H9 (cell line): ENCODE measurements at regions not wholly inside any gene's neighbourhood (a gene's known extent, or its start where the extent isn't known, plus 50 kb on each side); places are given as distances from the start of the nearest gene placed in this dataset.
A peak's percentile ranks its signal among the peaks of the same experiment; 100 is the strongest.

Experiments used
- DNase-seq: peaks from one replicate; pipeline ENCODE4 v3.0.0-alpha.2; 2017
- H2AFZ ChIP-seq: one replicate; pipeline ENCODE4 v1.6.1; 2013; ENCODE audit warnings: mild to moderate bottlenecking, low read length, control low read depth, moderate library complexity
- H2AK5ac ChIP-seq: 2 replicates; pipeline ENCODE4 v1.6.1; 2013; ENCODE audit warnings: low read length, control low read depth, mixed read lengths; ENCODE audit not compliant: insufficient read length
- H2BK120ac ChIP-seq: one replicate; pipeline ENCODE4 v1.6.1; 2013; ENCODE audit warnings: low read depth, mild to moderate bottlenecking, low read length, control low read depth, inconsistent platforms; ENCODE audit not compliant: poor library complexity, severe bottlenecking
- H2BK12ac ChIP-seq: 2 replicates; pipeline ENCODE4 v1.6.1; 2013; ENCODE audit warnings: low read length, control low read depth, mixed read lengths, low read depth; ENCODE audit not compliant: insufficient read length
- H2BK15ac ChIP-seq: 2 replicates; pipeline ENCODE4 v1.6.1; 2013; ENCODE audit warnings: low read depth, low read length, control low read depth
- H2BK20ac ChIP-seq: one replicate; pipeline ENCODE4 v1.6.1; 2013; ENCODE audit warnings: low read depth, mild to moderate bottlenecking, low read length, control low read depth, inconsistent platforms; ENCODE audit not compliant: poor library complexity, severe bottlenecking
- H2BK5ac ChIP-seq: 2 replicates; pipeline ENCODE4 v1.6.1; 2013; ENCODE audit warnings: low read length, control low read depth, mixed read lengths; ENCODE audit not compliant: insufficient read length
- H3K14ac ChIP-seq: 2 replicates; pipeline ENCODE4 v1.6.1; 2013; ENCODE audit warnings: low read length, control low read depth; ENCODE audit not compliant: insufficient read depth
- H3K18ac ChIP-seq: 2 replicates; pipeline ENCODE4 v1.6.1; 2013; ENCODE audit warnings: low read depth, mild to moderate bottlenecking, mixed read lengths, low read length, control low read depth; ENCODE audit not compliant: insufficient read length
- H3K23ac ChIP-seq: 2 replicates; pipeline ENCODE4 v1.6.1; 2013; ENCODE audit warnings: low read length, control low read depth, mixed read lengths, low read depth; ENCODE audit not compliant: insufficient read length
- H3K23me2 ChIP-seq: 2 replicates; pipeline ENCODE4 v1.6.1; 2013; ENCODE audit warnings: low read depth, mild to moderate bottlenecking, mixed read lengths, low read length, control low read depth; ENCODE audit not compliant: insufficient read length, poor library complexity, severe bottlenecking
- H3K27ac ChIP-seq: 2 replicates; pipeline ENCODE4 v1.5.1; 2013; ENCODE audit warnings: low read length, control low read depth, mixed read lengths, low read depth; ENCODE audit not compliant: insufficient read length
- H3K27me3 ChIP-seq: 2 replicates; pipeline ENCODE4 v1.6.1; 2013; ENCODE audit warnings: low read length, control low read depth, inconsistent platforms; ENCODE audit not compliant: insufficient read depth
- H3K4ac ChIP-seq: 2 replicates; pipeline ENCODE4 v1.6.1; 2013; ENCODE audit warnings: low read depth, mild to moderate bottlenecking, control low read depth, inconsistent platforms, low read length, moderate library complexity
- H3K4me1 ChIP-seq: 2 replicates; pipeline ENCODE4 v1.6.1; 2013; ENCODE audit warnings: low read length, control low read depth, inconsistent platforms; ENCODE audit not compliant: insufficient read depth
- H3K4me2 ChIP-seq: 2 replicates; pipeline ENCODE4 v1.6.1; 2013; ENCODE audit warnings: low read length, control low read depth, mixed read lengths; ENCODE audit not compliant: insufficient read length, insufficient read depth
- H3K56ac ChIP-seq: 2 replicates; pipeline ENCODE4 v1.6.1; 2013; ENCODE audit warnings: low read depth, mild to moderate bottlenecking, mixed read lengths, low read length, control low read depth; ENCODE audit not compliant: insufficient read length
- H3K79me1 ChIP-seq: 2 replicates; pipeline ENCODE4 v1.6.1; 2013; ENCODE audit warnings: low read depth, mild to moderate bottlenecking, moderate library complexity, low read length, control low read depth, inconsistent platforms; ENCODE audit not compliant: insufficient read depth, poor library complexity, severe bottlenecking
- H3K79me2 ChIP-seq: 2 replicates; pipeline ENCODE4 v1.6.1; 2013; ENCODE audit warnings: low read length, control low read depth, inconsistent platforms; ENCODE audit not compliant: insufficient read depth
- H3K9ac ChIP-seq: 2 replicates; pipeline ENCODE4 v1.6.1; 2013; ENCODE audit warnings: low read length, control low read depth, mixed read lengths; ENCODE audit not compliant: insufficient read length; ENCODE audit errors: extremely low read depth
- H3K9me3 ChIP-seq: one replicate; pipeline ENCODE4 v1.6.1; 2013; ENCODE audit warnings: low read depth, low read length, inconsistent platforms; ENCODE audit not compliant: control insufficient read depth
- H3T11ph ChIP-seq: one replicate; pipeline ENCODE4 v1.6.1; 2013; ENCODE audit warnings: mild to moderate bottlenecking, low read length, control low read depth, inconsistent platforms
- H4K20me1 ChIP-seq: one replicate; pipeline ENCODE4 v1.6.1; 2013; ENCODE audit not compliant: control insufficient read depth, insufficient read length, insufficient read depth
- H4K5ac ChIP-seq: 2 replicates; pipeline ENCODE4 v1.6.1; 2013; ENCODE audit warnings: low read depth, mild to moderate bottlenecking, mixed read lengths, low read length, control low read depth; ENCODE audit not compliant: insufficient read length
- H4K8ac ChIP-seq: replicated peaks from 2 replicates; pipeline ENCODE4 v1.6.1; 2013; ENCODE audit warnings: low read length, control low read depth, mixed read lengths, low read depth; ENCODE audit not compliant: insufficient read length
- H4K91ac ChIP-seq: 2 replicates; pipeline ENCODE4 v1.6.1; 2013; ENCODE audit warnings: low read depth, mild to moderate bottlenecking, moderate library complexity, mixed read lengths, low read length, control low read depth; ENCODE audit not compliant: insufficient read length
- H3K27ac Mint-ChIP-seq, 3 experiments: 2 replicates in 2 of 3; 3 replicates in 1 of 3; pipeline ENCODE4 v1.8.0; 2020 to 2021; ENCODE audit warnings: mixed read lengths in 3 of 3, mild to moderate bottlenecking in 1 of 3, moderate library complexity in 1 of 3
- H3K27me3 Mint-ChIP-seq: 2 replicates; pipeline ENCODE4 v1.8.0; 2021; ENCODE audit warnings: low read depth, mild to moderate bottlenecking, moderate library complexity, mixed read lengths
- H3K36me3 Mint-ChIP-seq, 3 experiments: 2 replicates in 2 of 3; 3 replicates in 1 of 3; pipeline ENCODE4 v1.8.0; 2020 to 2021; ENCODE audit warnings: low read depth in 3 of 3, mixed read lengths in 3 of 3; ENCODE audit not compliant: insufficient read depth in 1 of 3
- H3K4me1 Mint-ChIP-seq, 2 experiments: 2 replicates each; pipeline ENCODE4 v1.8.0; 2020; ENCODE audit warnings: mixed read lengths in 2 of 2
- H3K4me3 Mint-ChIP-seq, 2 experiments: 2 replicates in 1 of 2; 3 replicates in 1 of 2; pipeline ENCODE4 v1.8.0; 2020 to 2021; ENCODE audit warnings: mild to moderate bottlenecking in 2 of 2, mixed read lengths in 2 of 2, moderate library complexity in 1 of 2
- H3K9me3 Mint-ChIP-seq, 2 experiments: 2 replicates in 1 of 2; 3 replicates in 1 of 2; pipeline ENCODE4 v1.8.0; 2020; ENCODE audit warnings: mild to moderate bottlenecking in 2 of 2, mixed read lengths in 2 of 2, moderate library complexity in 1 of 2
- CTCF ChIP-seq: fragments of 200-600 bp; sonication (generic); conservative IDR thresholded peaks from 3 replicates; pipeline ENCODE4 v1.8.0; 2021; ENCODE audit warnings: antibody characterized with exemption, mild to moderate bottlenecking
- WGBS: extraction: QIAGEN DNeasy Blood & Tissue Kit; methylation state at CpG from one replicate; pipeline ENCODE4 v1.1.7; 2013; ENCODE audit warnings: missing lambda C conversion rate, low lambda C conversion rate, mixed read lengths; ENCODE audit not compliant: insufficient read length; ENCODE audit errors: extremely low coverage; 5-methylcytosine and 5-hydroxymethylcytosine counted together

GRCh38 chr22:48630433-48630754 lies 1197.3 kb downstream of the BRD1 start:
- Histone ChIP-seq H4K91ac (no peak overlapping the region), H2BK5ac (no peak overlapping the region), H3K18ac (no peak overlapping the region), H3K79me1 (no peaks in the 10 kb centered on the region), H3K27me3 (no peaks in the 10 kb centered on the region), H3K23ac (no peak overlapping the region), H3K9ac (no peak overlapping the region), H3K4me2 (no peak overlapping the region), H2BK120ac (no peak overlapping the region), H3K4ac (no peak overlapping the region), H3K23me2 (no peaks in the 10 kb centered on the region), H2BK15ac (no peak overlapping the region), H3K4me1 (no peaks in the 10 kb centered on the region; the same call in 1 of the 2 replicates), H4K5ac (no peak overlapping the region), H3K27ac (no peak overlapping the region), H3K14ac (no peak overlapping the region), H3K56ac (no peak overlapping the region), H3T11ph (no peak overlapping the region), H2BK12ac (no peak overlapping the region), H2BK20ac (no peak overlapping the region), H3K79me2 (no peaks in the 10 kb centered on the region), H2AFZ (no peak overlapping the region), H4K8ac (no peak overlapping the region), H2AK5ac (no peak overlapping the region), H3K9me3 (no peaks in the 10 kb centered on the region), H4K20me1 (no peaks in the 10 kb centered on the region)
- no peaks in the 10 kb centered on the region for H3K36me3 Mint-ChIP-seq
- TF ChIP-seq CTCF = no peak
- H3K4me1 Mint-ChIP-seq = peaks cover 27 to 44% of the 10 kb centered on the region in 2 experiments
- no CpG with 5 or more reads among the region's 19 CpGs for WGBS
- H3K9me3 Mint-ChIP-seq = no peaks in the 10 kb centered on the region
- 0 out of 7 replicates have a peak overlapping the region, but pooled peaks of 1 of the 3 experiments have one; percentile 27 for H3K27ac Mint-ChIP-seq
- H3K27me3 Mint-ChIP-seq = no peaks in the 10 kb centered on the region
- no peak overlapping the region for H3K4me3 Mint-ChIP-seq
- DNase-seq = no peak
